B cell (primary cell): ENCODE measurements at regions not wholly inside any gene's neighbourhood (a gene's known extent, or its start where the extent isn't known, plus 50 kb on each side); places are given as distances from the start of the nearest gene placed in this dataset.

Experiments
- ATAC-seq: fragments of 200-7000 bp; cut with Tn5 transposase; one replicate; pipeline ENCODE4 v1.10.0; 2021; ENCODE audit warnings: low read depth, mild to moderate bottlenecking, moderate number of reproducible peaks, moderate library complexity
- CTCF ChIA-PET: fragments of 350-600 bp; sonication (Branson Sonifier 250); formaldehyde crosslinking; loops from one replicate; lab custom pipeline; 2021; ENCODE audit warnings: antibody characterized with exemption, inconsistent platforms; lab: Charles Lee
- POLR2A ChIA-PET: fragments of 350-600 bp; sonication (Branson Sonifier 250); formaldehyde crosslinking; loops from one replicate; lab custom pipeline; 2021; ENCODE audit warnings: antibody characterized with exemption; lab: Charles Lee
- DNase-seq: peaks from one replicate; pipeline ENCODE4 v3.0.0; 2013
- H2AFZ ChIP-seq: 2 replicates; pipeline ENCODE4 v1.6.1; 2012; ENCODE audit warnings: mild to moderate bottlenecking, low read depth, low read length; ENCODE audit not compliant: insufficient read depth, poor library complexity, severe bottlenecking
- H3K27ac ChIP-seq, 2 donors: 1 replicate in 1 of 2; 2 replicates in 1 of 2; pipeline ENCODE4 v1.5.1; 2012 to 2013; ENCODE audit warnings: low read length in 2 of 2, mild to moderate bottlenecking in 2 of 2, moderate library complexity in 1 of 2
- H3K27me3 ChIP-seq, 4 experiments: fragments of 200-600 bp in 1 of 4; sonication (generic) in 1 of 4; replicated peaks in 1 of 4; 1 replicate in 2 of 4; 2 replicates in 2 of 4; pipeline versions ENCODE4 v1.6.1 to v1.7.0; 2013 to 2016; ENCODE audit warnings: low read length in 3 of 4, mild to moderate bottlenecking in 2 of 4, mixed read lengths in 1 of 4, moderate library complexity in 1 of 4; ENCODE audit not compliant: insufficient read depth in 4 of 4, control insufficient read depth in 3 of 4; ENCODE audit errors: control extremely low read depth in 1 of 4
- H3K36me3 ChIP-seq, 2 experiments: replicated peaks in 1 of 2; 1 replicate in 1 of 2; 2 replicates in 1 of 2; pipeline versions ENCODE4 v1.6.1 to v1.7.1; 2013; ENCODE audit warnings: low read length in 1 of 2; ENCODE audit not compliant: insufficient read depth in 2 of 2, control insufficient read depth in 1 of 2; ENCODE audit errors: control extremely low read depth in 1 of 2, extremely low read depth in 1 of 2
- H3K4me1 ChIP-seq, 2 donors: fragments of 200-600 bp in 1 of 2; sonication (generic) in 1 of 2; 1 replicate in 1 of 2; 2 replicates in 1 of 2; pipeline versions ENCODE4 v1.5.1 to v1.6.1; 2013 to 2017; ENCODE audit warnings: low read length in 2 of 2; ENCODE audit not compliant: control insufficient read depth in 2 of 2, insufficient read depth in 2 of 2
- H3K4me2 ChIP-seq: replicated peaks from 2 replicates; pipeline ENCODE3; 2012; ENCODE audit warnings: mild to moderate bottlenecking, low read depth, low read length; ENCODE audit not compliant: poor library complexity, severe bottlenecking
- H3K4me3 ChIP-seq, 5 experiments: fragments of 200-600 bp in 1 of 5; sonication (generic) in 1 of 5; 1 replicate in 3 of 5; 2 replicates in 2 of 5; pipeline versions ENCODE4 v1.5.1 to v1.7.0; 2011 to 2016; ENCODE audit warnings: low read length in 4 of 5, mild to moderate bottlenecking in 4 of 5, low read depth in 2 of 5, control low read depth in 1 of 5, moderate library complexity in 1 of 5; ENCODE audit not compliant: insufficient read depth in 1 of 5; ENCODE audit errors: control extremely low read depth in 1 of 5, extremely low read depth in 1 of 5
- H3K79me2 ChIP-seq: fragments of 200-600 bp; sonication (generic); one replicate; pipeline ENCODE4 v1.6.0; 2016; ENCODE audit warnings: low read length; ENCODE audit not compliant: control insufficient read depth, insufficient read depth
- H3K9ac ChIP-seq: fragments of 200-600 bp; sonication (generic); 2 replicates; pipeline ENCODE4 v1.6.1; 2017; ENCODE audit warnings: mild to moderate bottlenecking, low read length, moderate library complexity
- H3K9me3 ChIP-seq, 3 donors: one replicate each; pipeline versions ENCODE4 v1.6.1 to v1.7.1; 2013; ENCODE audit warnings: low read length in 2 of 3; ENCODE audit not compliant: control insufficient read depth in 2 of 3, insufficient read depth in 1 of 3; ENCODE audit errors: control extremely low read depth in 1 of 3
- H4K20me1 ChIP-seq: 2 replicates; pipeline ENCODE4 v1.6.0; 2012; ENCODE audit warnings: mild to moderate bottlenecking, low read length; ENCODE audit not compliant: insufficient read depth, control insufficient read depth, poor library complexity, severe bottlenecking
- H3K27ac Mint-ChIP-seq: one replicate; pipeline ENCODE4 v1.8.0; 2021; ENCODE audit warnings: mixed read lengths
- H3K27me3 Mint-ChIP-seq: one replicate; pipeline ENCODE4 v1.8.0; 2021; ENCODE audit warnings: mixed read lengths
- H3K4me1 Mint-ChIP-seq: one replicate; pipeline ENCODE4 v1.8.0; 2021; ENCODE audit warnings: mixed read lengths
- H3K4me3 Mint-ChIP-seq: one replicate; pipeline ENCODE4 v1.8.0; 2021; ENCODE audit warnings: mixed read lengths
- H3K9me3 Mint-ChIP-seq: one replicate; pipeline ENCODE4 v1.8.0; 2022; ENCODE audit warnings: mixed read lengths; ENCODE audit not compliant: insufficient read depth
- CTCF ChIP-seq: fragments of 200-600 bp; IDR thresholded peaks from one replicate; pipeline ENCODE4 v1.8.0; 2022; ENCODE audit warnings: antibody characterized with exemption, mild to moderate bottlenecking
- EZH2 ChIP-seq: IDR thresholded peaks from 2 replicates; pipeline ENCODE4 v1.6.1; 2012; ENCODE audit warnings: borderline replicate concordance, low read depth, mild to moderate bottlenecking, moderate library complexity, low read length; ENCODE audit not compliant: insufficient read depth, poor library complexity, severe bottlenecking
- WGBS: methylation state at CpG from one replicate; pipeline ENCODE4 v1.1.5; 2013; ENCODE audit warnings: missing lambda C conversion rate; ENCODE audit not compliant: insufficient coverage; 5-methylcytosine and 5-hydroxymethylcytosine counted together
- intact Hi-C: fragments of 100-400 bp; cut with micrococcal nuclease; formaldehyde crosslinking; loops from one replicate; pipeline ENCODE4 v1.10.0; 2022

GRCh38 chr21:32868631-32869454, 97.3 kb upstream of the PAXBP1 start:
- Histone ChIP-seq H3K4me3 (no peak overlapping the region), H3K27ac (no peak overlapping the region), H4K20me1 (no peaks in the 10 kb centered on the region), H3K9ac (no peak overlapping the region), H3K4me1 (no peaks in the 10 kb centered on the region), H3K27me3 (peaks cover 0 to 8% (median 3%) of the 10 kb centered on the region in 4 experiments), H3K36me3 (no peaks in the 10 kb centered on the region), H3K79me2 (no peaks in the 10 kb centered on the region), H3K9me3 (peaks cover 0 to 5% (median 0%) of the 10 kb centered on the region in 3 donors), H2AFZ (no peak overlapping the region), H3K4me2 (no peak overlapping the region)
- TF ChIP-seq CTCF = no peak
- no peak for TF ChIP-seq EZH2
- ChIA-PET CTCF (no interaction called here), POLR2A (no interaction called here)
- ATAC-seq (no peak), DNase-seq (no peak)
- no peaks in the 10 kb centered on the region for H3K9me3 Mint-ChIP-seq
- 89% methylated on average over 6 of the region's 11 CpGs for WGBS
- no peak overlapping the region for H3K4me3 Mint-ChIP-seq
- H3K27ac Mint-ChIP-seq = no peak overlapping the region
- H3K27me3 Mint-ChIP-seq = peaks cover 33% of the 10 kb centered on the region
- intact Hi-C loops = no loop called here
- no peaks in the 10 kb centered on the region for H3K4me1 Mint-ChIP-seq

GRCh38 chr21:32869459-32869858, 97.9 kb upstream of the PAXBP1 start:
- Histone ChIP-seq H3K4me2 (no peak overlapping the region), H3K27ac (no peak overlapping the region), H3K4me3 (no peak overlapping the region), H3K9ac (no peak overlapping the region), H3K79me2 (no peaks in the 10 kb centered on the region), H3K36me3 (no peaks in the 10 kb centered on the region), H2AFZ (no peak overlapping the region), H3K27me3 (peaks cover 0 to 8% (median 3%) of the 10 kb centered on the region in 4 experiments), H4K20me1 (no peaks in the 10 kb centered on the region), H3K4me1 (no peaks in the 10 kb centered on the region), H3K9me3 (peaks cover 0 to 5% (median 0%) of the 10 kb centered on the region in 3 donors)
- Mint-ChIP-seq H3K9me3 (no peaks in the 10 kb centered on the region), H3K4me1 (no peaks in the 10 kb centered on the region), H3K27me3 (peaks cover 36% of the 10 kb centered on the region), H3K4me3 (no peak overlapping the region), H3K27ac (no peak overlapping the region)
- POLR2A ChIA-PET = no interaction called here
- ATAC-seq = no peak
- DNase-seq = no peak
- no peak for TF ChIP-seq CTCF
- no peak for TF ChIP-seq EZH2
- WGBS = 86% methylated on average over 1 of the region's 3 CpGs
- CTCF ChIA-PET = no interaction called here
- intact Hi-C loops = no loop called here
